AG09309 (cell line): ENCODE measurements at regions not wholly inside any gene's neighbourhood (a gene's known extent, or its start where the extent isn't known, plus 50 kb on each side); places are given as distances from the start of the nearest gene placed in this dataset.

Experiments
- DNase-seq: peaks from one replicate; pipeline ENCODE4 v3.0.0-alpha.2; 2010; ENCODE audit warnings: low read depth
- H3K4me3 ChIP-seq: 2 replicates; pipeline ENCODE4 v1.5.1; 2011; ENCODE audit warnings: mild to moderate bottlenecking, low read depth, low read length, moderate library complexity; ENCODE audit not compliant: control insufficient read depth
- TF ChIP-seq, protein P1 (sequence below): IDR thresholded peaks from 2 replicates; pipeline ENCODE4 v1.5.1; 2011; ENCODE audit warnings: mild to moderate bottlenecking, low read depth, low read length, inconsistent platforms; ENCODE audit not compliant: insufficient read depth, control insufficient read depth; ENCODE audit errors: missing control alignments

DNA sequence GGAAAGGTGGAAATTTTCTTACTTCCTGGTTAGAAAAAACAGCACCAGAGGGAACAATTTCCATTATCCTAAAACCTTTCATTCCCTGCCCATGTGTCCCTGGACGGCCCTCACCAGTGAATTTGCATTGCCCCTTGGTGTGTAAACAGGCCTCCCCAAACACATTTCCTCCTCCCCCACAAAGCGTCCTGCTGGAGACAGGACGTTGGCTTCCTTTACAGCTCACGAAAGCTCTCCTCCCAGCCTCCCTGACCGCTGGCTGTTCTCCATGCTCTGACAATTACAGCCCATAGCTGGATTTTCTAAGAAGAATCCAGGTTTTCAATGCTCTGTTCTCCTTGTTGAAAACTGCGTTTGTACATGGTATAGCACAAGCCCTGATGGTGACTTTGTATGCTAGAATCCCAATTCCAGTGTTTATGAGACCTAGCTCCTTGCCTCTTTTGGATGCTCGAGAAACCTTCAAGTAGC lies 724.2 kb upstream of the CELF2 start:
- H3K4me3 ChIP-seq, result no peak overlapping the region
- DNase-seq, result no peak
- TF ChIP-seq, protein P1, sequence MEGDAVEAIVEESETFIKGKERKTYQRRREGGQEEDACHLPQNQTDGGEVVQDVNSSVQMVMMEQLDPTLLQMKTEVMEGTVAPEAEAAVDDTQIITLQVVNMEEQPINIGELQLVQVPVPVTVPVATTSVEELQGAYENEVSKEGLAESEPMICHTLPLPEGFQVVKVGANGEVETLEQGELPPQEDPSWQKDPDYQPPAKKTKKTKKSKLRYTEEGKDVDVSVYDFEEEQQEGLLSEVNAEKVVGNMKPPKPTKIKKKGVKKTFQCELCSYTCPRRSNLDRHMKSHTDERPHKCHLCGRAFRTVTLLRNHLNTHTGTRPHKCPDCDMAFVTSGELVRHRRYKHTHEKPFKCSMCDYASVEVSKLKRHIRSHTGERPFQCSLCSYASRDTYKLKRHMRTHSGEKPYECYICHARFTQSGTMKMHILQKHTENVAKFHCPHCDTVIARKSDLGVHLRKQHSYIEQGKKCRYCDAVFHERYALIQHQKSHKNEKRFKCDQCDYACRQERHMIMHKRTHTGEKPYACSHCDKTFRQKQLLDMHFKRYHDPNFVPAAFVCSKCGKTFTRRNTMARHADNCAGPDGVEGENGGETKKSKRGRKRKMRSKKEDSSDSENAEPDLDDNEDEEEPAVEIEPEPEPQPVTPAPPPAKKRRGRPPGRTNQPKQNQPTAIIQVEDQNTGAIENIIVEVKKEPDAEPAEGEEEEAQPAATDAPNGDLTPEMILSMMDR, result no peak

DNA sequence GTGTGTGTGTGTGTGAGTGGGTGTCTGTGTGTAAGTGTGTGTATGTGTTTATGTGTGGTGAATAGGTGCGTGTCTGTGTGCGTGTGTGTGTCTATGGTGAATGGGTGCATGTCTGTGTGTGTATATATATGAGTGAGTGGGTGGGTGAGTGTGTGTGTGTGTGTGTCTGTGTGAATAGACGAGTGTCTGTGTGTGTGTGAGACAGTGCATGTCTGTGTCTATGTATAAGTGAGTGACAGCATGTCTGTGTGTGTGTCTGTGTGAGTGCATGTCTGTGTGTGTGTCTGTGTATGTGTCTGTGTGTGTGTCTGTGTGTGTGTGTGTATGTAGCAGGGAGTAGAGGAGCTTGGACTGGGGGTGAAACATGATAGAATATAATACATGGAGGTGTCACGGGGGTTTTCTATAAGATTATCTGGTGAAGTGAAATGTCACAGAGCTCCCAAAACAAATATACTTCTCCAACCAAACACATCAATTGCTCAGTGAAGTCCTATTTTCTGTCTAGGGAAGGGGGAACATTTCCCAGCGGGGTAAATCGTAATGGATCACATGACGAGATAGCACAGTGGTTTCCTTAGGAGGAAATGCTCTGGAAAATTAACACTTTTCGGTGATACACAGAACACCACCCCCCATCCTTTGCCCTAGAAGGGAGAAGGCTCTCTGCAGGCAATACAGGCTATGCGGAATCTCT lies 723.3 kb upstream of the CELF2 start:
- H3K4me3 ChIP-seq, result no peak overlapping the region
- TF ChIP-seq, protein P1, result no peak
- DNase-seq, result no peak

DNA sequence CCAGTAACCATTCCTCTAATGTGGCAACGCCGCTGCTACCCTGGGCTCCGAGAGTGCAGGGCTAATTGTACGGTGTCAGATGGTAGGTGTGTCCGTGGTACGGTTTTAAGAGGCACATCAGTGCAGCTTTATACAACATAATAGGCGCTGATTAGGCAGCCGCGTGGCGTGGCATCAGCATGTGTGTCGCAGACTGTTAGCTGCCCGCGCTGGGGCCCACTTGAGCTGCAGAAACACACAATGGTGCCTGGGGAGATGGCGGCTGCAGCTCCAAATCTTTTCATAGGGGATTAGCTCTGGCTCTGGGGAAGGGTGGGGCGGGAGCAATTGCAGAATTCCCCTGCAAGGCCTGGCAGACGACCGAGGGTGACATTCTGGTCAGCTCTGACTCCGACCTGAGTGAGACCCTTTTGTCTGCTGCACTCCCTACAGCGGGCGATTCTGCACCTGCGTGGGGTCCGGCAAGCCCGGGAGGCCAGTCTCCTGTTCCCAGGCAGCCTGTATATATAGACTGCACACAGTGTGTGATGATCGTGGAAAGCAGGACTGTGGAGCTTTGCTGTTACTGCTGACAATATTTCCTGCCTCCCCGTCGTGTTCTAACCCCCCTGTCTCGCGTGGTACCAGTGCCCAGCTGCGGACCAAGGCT lies 722.7 kb upstream of the CELF2 start:
- no peak overlapping the region for H3K4me3 ChIP-seq
- no peak for DNase-seq
- TF ChIP-seq, protein P1, result no peak

DNA sequence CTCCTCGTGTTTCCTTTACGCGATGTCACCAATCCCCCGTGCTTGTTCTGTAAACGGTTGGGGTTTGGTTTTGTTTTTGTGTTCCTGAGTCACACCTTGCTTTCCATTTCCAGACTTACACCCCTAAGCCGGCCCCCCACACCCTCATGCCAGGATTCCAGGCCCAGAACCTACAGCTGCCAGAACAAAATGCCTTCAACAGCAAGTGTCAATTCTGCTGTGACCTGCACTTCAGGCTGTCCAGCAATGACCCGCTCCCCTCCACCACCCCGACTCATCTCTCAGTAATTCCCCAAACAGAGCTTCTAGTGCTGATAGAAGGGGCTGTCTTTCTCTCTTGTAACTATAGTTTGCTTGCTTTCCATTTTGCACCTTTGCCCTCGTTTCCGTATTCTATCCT lies 722.1 kb upstream of the CELF2 start:
- no peak overlapping the region for H3K4me3 ChIP-seq
- TF ChIP-seq, protein P1, result no peak
- no peak for DNase-seq

DNA sequence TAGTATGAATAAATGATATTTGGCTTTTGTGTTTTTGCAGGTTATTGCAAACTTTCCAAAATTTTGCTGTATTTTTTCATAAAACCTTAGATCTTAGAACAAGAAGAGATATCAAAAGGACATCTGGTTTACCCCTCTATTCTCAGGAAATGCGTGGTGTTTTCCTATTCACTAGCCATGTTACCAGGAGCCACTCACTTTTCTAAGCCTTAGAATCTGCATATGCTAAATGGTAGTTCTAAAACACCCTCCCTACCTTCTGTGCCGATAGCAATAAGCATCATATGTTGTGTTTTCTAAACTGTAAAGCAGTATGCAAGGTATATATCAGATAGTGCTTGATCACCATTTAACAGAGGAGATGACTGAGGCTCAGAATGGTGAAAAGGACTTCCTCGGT lies 715.0 kb upstream of the CELF2 start:
- TF ChIP-seq, protein P1, result no peak
- no peak overlapping the region for H3K4me3 ChIP-seq
- no peak for DNase-seq

DNA sequence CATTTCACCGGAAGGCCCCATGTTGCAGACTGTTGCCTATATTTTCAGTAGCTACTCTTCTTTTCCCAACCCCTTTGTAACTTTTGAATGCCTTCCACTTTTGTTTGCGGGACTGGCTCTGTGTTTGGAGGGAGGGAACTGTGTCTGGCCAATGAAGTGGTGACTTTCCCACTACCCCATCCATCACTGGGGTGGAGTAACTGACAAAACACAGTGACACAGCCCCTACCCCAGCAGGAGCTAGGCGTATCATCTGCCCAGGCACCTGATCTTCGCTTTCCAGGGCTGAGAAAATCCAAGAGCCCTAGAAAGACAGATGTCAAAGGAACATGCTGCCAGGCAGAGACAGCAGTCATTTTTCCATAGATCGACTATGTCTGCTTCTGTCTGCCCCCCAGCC lies 710.6 kb upstream of the CELF2 start:
- TF ChIP-seq, protein P1, result no peak
- DNase-seq, result no peak
- no peak overlapping the region for H3K4me3 ChIP-seq
